ENCODE measurements at regions not wholly inside any gene's neighbourhood (a gene's known extent, or its start where the extent isn't known, plus 50 kb on each side); places are given as distances from the start of the nearest gene placed in this dataset.

DNA sequence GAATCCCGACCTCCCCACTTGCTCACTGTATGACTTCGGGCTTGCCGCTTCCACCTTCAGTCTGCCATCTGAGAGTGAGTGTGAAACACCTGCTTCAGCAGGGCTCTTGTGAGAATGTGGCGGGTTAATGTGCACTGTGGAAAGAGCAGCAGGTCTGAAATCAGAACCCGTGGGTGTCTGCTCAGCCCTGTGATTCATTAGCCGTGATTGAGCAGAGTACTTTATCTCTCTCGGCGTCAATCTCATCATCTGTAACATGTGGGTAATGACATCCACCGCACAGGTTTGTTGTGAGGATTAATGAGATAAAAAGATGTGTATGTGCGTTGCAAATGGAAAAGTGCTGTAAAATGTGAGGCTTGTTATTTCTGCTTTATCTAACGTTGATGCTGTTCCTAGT lies 128.6 kb downstream of the LRATD1 start:
- TF ChIP-seq, protein P1, sequence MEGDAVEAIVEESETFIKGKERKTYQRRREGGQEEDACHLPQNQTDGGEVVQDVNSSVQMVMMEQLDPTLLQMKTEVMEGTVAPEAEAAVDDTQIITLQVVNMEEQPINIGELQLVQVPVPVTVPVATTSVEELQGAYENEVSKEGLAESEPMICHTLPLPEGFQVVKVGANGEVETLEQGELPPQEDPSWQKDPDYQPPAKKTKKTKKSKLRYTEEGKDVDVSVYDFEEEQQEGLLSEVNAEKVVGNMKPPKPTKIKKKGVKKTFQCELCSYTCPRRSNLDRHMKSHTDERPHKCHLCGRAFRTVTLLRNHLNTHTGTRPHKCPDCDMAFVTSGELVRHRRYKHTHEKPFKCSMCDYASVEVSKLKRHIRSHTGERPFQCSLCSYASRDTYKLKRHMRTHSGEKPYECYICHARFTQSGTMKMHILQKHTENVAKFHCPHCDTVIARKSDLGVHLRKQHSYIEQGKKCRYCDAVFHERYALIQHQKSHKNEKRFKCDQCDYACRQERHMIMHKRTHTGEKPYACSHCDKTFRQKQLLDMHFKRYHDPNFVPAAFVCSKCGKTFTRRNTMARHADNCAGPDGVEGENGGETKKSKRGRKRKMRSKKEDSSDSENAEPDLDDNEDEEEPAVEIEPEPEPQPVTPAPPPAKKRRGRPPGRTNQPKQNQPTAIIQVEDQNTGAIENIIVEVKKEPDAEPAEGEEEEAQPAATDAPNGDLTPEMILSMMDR (IDR thresholded peaks at IDR 0.05) = no peak
- TF ChIP-seq POLR2A (IDR thresholded peaks at IDR 0.05) (no peak), EP300 (IDR thresholded peaks at IDR 0.05) (no peak)

Data from ovary (tissue), 3 donors.